Stimulated activated CD4-positive, alpha-beta T cell treated with anti-CD3 and anti-CD28 coated beads, Interleukin-12 subunit alpha, Interleukin-12 subunit beta, amount 100 ng/mL, for 24 hours (primary cell): ENCODE measurements at regions not wholly inside any gene's neighbourhood (a gene's known extent, or its start where the extent isn't known, plus 50 kb on each side); places are given as distances from the start of the nearest gene placed in this dataset.

Source experiments
- DNase-seq, 2 experiments: peaks; one replicate each; pipeline ENCODE4 v3.0.0-alpha.2; 2020; ENCODE audit warnings: low read depth in 2 of 2

DNA sequence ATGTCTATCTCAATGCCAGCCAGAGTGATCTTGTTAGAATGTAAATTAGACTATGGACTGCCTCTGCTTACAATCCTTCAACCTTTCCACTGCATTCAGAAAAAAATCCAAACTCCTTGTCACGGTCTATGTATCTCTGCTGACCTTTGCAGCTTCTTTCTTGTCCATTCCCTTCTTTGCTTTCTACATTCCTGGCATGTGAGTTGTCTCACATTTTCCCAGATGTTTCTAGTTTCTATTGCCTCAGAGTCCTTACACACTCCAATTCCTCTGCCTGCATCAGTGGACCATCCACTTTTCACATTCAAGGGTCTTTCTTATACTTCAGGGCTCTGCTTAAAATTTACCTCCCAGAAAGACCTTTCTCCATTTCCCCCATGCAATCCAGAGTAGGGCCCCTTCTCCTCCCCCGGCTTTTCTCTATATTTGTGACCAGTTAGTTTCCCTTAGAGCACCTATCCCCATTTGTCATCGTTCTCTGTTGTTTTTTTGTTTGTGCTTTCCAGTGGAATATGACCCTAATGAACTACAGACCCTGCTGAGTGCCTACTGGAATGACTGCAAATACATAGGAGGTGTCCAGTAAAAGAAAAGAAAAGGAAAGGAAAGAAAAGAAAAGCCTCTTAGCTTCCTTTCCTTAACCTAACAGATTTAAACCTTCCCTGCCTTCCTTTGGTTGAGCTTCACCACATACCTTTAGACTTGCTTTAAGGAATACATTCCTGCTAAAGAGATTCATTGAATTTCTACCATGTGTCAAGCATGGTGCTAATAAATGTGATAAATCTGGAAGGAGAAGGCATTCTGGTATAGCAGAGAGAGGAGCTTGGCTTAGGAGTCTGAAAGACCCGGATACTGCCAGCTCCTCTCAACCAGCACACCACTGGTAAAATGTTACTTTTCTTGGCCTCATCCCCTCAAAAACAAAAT lies 102.0 kb downstream of the DIRAS3 start:
- DNase-seq = no peak

DNA sequence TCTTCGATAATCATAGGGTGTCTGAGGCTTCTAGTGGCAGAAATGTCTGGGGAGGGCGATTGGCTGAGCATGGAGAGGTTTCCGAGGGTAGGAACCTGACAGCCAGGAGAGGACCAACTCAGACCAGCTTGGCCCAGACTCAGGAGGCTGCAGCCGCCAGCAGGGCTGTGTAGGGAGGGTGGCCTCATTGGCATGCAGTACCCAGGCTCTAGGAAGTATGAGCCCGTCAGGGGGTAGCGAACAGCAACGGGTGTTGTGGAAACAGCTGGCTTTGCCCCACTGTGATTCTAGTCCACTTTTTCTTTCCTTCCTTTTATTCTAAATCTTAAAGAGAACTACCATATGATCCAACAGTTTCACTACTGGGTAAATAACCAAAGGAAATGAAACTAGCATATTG lies 103.3 kb downstream of the DIRAS3 start:
- no peak for DNase-seq

DNA sequence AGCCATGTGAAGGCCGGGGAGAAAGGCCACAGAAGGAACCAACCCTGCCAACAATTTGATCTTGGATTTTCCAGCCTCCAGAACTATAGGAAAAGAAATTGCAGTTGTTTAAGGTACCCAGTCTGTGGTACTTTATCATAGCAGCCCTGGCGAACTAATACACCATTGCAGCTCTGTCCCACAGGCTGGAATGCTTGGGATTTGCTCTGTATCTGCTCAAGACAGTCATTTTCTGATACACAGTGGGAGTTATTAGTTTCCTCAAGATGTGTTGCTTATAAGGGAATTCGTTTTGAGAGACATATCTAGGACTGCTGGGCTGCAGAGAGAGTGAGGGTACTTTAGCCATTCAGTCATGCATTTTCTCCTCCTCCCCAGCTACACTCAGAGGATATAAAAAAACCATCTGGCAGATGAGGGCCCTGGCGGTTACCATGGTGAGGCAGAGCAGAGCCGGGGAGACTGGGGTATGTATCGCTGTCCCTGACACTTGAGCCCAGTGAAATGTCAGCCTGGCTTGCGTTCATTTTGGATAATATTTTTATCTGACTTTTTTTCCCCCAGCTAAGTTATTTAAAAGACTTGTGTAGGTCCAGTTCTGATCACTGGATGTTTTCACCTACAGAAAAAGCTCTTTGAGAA lies 104.6 kb downstream of the DIRAS3 start:
- DNase-seq = no peak

DNA sequence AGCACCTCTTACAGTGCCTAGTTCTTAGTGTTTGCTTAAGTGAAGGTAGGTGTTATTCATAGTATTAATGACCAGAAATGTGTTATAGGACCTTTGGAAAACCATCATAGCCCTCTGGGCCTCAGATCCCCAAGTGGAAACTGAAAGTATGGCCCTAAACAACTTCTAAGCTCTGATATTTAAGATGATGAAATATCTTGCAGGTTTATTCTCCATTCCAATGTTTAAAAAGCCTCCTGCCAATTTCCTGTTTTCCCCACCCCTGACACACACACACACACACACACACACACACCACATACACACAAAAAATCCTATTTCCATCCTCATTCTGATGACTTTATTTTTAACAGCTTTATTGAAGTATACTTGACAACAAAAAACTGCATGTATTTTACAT lies 108.2 kb downstream of the DIRAS3 start:
- no peak for DNase-seq

DNA sequence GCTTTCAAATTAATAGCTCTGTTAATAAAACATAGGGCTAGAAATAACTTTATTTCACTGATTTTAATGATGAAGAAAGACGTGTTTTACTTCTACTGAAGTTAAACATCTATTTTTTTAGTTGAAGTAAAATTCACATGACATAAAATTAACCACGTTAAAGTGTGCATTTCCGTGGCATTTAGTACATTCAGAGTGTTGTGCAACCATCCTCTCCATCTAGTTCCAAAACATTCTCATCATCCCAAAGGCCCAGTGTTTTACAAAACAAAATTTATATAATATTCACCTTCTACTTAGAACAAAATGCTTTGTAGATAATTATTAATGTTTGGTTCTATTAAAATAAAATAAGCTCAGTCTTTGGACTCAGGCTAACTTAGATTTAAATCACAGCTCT lies 108.5 kb upstream of the GNG12 start:
- no peak for DNase-seq

DNA sequence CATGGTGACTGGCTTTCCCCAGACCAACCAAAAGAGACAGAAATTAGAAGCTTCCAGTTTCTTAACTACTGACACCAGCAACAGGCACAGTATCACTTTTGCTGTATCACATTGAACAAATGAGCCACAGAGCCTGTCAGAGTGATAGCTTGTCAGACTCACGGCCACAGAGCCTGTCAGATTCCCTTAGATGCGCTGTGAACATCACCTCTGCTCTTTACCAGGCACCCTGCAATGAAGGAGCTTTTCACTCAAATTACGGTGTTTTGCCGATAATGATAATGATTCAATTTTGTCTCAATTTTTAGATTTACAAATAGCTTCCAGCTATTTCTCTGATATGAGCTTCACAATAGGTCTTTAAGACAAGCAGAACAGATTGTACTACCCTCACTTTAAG lies 107.9 kb upstream of the GNG12 start:
- no peak for DNase-seq

DNA sequence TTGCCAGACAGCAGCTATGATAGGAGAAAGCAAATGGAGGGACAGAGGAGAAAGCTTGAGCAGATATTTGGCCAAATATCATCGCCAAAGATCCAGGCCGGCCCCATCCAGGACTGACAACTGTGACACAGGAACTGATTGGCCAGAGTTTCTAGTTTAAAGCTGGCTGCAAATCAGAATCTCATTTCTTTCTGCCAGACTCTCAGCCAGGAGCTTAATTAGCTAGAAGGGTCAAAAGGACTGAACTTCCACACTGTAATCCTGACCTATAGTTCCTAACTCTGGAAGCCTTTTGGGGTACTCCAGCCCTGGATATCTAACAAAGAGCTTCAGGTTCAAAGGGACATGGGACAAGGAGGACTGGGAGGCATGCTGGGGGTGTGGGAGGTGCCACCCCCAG lies 106.7 kb upstream of the GNG12 start:
- no peak for DNase-seq

DNA sequence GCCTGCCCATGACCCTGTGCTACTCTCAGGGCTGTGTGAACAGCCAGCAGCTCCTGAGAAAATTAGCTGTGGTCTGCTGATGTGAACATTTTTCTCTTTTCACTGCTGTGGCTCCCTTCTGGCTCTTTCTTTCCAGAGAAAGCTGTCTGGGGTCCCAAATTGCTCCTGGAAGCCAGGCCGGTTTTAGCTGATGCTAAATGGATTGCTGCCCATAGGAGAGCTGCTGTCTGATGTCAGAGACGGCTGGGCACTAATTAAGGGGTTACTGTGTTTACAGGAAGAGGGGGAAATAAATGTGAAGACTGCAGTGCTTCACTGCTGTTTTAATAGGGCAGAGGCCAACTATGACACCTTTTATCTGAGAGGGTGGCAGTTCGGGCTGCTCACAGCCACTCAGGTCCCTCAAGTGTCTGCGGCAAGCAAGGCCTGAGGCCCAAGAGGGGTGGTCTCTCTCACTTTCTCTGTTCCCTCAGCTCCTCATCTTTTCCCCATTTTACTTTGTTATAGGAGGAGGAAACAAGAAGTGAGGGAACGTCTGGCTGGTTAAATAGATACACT lies 106.0 kb upstream of the GNG12 start:
- no peak for DNase-seq

DNA sequence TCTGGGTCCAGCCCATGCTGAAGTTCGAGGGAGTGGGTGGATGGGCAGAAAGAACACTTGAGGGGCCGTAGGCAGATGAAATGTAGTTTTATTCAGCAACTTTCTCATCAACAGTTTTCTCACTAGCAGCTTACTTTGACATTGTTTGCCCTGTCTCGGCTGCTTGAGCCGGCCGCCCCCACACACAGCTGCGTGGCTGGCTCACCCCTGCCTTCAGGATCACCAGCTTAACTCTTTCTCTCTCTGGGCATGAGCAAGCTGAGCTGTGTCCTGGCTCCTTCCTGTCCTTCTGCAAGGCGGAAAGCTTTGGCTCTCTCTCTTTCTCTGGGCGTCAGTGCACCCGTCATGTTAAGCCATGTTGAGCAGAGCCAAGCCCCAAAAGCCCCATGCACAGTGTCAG lies 104.4 kb upstream of the GNG12 start:
- DNase-seq = no peak

DNA sequence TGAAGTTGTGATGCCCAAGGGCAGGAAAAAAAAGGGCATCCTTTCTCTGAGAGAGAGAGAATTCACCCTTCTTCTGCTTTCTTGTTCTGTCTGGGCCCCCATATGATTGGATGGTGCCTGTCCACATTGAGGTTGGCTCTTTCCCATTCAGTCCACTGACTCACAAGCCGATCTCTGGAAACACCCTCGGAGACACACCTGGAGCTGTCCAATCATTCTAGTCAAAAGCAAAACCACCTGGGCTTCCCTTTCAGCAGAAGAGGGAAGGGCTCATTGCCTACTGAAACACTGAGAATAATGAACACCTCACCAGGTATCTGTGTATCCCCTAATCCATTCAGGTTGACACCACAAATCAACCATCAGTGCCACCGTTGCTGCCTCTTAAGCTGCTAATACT lies 103.7 kb upstream of the GNG12 start:
- DNase-seq = no peak

DNA sequence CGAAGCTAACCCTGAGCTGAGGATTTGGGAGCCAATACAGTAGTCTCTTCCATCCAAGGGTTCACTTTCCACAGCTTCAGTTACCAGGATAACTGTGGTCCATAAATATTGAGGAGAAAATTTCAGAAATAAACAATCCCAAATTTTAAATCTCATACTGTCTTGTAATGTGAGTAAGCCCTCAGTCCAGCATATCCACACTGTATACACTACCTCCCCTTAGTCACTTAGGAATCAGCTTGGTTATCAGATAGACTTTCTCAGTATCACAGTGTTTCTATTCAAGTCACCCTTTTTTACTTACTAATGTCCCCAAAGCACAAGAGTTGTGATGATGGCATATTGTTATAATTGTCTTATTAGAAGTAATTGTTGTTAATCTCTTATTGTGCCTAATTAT lies 102.3 kb upstream of the GNG12 start:
- DNase-seq = no peak

DNA sequence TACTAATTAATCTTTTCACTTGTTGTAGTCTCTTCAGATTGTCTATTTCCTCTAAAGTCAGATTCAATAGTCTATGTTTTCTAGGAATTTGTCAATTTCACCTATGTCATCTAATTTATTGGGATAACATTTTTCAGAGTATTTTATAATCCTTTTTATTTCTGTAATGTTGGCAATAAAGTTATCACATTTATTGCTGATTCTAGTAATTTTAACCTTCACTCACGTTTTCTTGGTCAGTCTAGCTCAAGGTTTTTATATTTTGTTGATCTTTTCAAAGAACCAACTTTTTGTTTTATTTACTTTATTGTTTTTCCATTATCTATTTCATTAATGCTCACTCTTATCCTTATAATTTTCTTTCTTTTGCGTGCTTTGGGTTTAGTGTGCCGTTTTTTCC lies 97.9 kb upstream of the GNG12 start:
- no peak for DNase-seq

DNA sequence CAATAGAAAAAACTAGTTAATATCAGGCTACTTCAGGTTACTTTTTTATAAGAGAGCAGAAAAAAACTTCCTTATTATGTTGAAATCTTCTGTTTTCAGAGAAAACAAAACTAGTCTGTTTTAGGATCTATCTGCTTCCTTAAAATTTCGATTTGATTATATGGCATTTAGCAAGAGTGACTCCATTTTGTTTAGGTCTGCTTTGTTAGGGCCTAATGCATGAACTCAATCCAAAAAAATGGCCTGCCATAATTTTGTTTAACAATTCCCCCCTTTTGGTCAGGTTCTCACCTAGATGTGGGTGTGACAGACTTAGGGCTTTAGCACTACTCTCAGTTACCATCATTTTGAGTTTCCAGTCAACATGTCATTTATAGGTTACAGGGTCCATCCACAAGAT lies 89.8 kb upstream of the GNG12 start:
- DNase-seq = no peak

DNA sequence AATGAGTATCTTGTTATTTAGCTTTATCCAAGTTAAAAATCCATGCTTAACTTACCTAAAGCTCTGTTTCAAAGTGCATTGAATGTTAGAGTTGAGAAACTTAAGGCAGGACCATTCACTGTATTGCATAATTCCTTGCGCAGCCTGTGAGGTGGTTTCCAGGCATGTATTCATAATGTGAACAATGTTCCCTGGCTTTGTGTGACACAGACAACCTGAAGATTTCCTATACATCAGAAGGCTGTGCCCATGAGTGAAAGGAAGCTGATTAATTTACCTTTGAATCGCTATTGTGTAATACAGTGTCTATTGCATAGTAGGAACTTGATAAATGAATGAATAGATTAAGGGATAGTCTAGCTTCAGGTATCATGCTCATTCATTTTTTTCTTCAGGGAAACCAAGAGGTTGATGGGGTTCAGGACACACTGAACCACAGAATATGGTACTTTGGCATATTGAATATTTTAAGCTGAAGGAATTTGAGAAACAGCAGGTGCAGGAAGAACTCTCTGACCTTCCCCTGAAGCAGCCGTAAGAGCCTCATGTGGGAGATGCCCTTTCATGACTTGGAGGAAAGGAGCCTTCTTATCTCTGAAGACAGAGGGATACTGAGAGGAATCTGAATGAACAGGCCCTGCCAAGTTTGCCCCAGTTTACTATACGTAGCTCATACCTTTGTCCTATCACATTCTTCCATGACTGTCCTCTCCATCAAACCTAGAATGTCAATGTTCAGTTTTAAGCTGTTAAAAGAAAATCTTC lies 88.6 kb upstream of the GNG12 start:
- no peak for DNase-seq

DNA sequence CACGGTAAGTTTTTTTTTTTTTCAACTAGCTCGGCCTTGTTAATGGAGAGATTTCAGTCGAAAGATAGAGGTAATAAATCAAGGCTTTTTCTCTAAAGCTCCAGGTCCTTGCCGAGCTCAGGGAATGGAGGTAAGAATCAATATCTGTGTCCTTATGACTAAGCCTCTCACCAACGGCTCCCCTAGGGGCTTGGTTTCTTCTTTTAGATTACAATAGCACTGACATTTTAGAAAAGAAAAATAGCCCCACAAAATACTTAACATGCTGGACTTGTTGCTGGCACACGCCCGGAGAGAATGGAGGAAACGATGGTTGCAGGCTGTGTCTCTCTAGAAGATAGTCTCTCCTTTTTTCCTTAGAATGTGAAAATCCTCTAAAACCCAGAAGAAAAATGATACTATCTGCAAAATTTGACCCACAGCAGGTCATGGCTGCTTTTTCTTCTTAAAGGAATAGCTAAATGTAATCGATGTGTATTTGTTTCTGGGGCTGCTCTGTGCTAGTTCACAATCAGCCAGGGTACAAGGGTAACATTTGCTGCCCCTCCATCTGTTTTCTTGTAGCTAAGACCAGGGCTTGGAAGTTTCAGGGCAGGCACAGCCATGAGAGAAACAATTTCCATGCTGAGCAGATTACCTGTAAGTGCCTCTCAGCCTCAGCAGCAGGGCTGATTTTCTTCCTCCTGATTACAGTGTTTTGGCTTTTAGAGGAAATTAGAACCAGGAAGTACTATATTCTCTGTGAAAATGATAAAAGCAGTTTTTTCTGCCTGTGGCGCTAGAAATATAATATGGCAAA lies 86.2 kb upstream of the GNG12 start:
- DNase-seq = no peak

DNA sequence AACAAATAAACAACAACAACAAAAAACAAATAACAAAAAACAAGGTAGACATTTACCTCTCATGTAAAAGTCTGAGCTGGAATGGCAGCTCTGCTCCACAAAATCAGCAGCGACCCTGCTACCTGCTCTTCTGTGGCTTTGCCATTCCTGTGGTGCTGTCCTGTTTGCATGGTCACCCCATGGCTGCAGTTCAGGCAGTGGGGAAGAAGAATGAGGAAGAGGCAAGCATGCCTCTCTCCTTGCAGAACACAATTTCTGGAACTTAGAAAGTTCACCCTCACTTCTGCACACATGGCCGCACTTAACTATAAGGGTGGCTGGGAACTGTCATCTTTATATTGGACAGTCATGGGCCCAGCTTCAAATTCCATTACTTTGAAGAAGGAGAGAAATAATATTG lies 84.8 kb upstream of the GNG12 start:
- no peak for DNase-seq

DNA sequence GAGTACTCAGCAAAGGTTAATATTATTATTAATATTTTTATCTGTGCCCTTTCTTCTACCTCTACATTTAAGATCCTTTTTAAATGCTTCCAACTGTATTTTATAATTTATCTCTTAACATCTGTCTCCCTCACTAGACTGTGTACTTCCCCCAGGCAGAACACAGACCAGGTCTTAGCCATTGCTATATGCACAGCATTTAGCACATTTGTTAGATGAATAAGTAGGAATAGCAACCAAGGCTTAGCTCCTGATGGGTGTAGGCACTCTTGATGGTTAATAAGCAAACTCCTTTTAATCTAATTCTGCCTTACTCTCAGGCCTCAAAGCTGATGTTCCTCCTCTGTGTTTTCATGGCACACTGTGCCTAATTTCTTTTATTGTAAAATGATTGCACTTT lies 83.7 kb upstream of the GNG12 start:
- DNase-seq = no peak

DNA sequence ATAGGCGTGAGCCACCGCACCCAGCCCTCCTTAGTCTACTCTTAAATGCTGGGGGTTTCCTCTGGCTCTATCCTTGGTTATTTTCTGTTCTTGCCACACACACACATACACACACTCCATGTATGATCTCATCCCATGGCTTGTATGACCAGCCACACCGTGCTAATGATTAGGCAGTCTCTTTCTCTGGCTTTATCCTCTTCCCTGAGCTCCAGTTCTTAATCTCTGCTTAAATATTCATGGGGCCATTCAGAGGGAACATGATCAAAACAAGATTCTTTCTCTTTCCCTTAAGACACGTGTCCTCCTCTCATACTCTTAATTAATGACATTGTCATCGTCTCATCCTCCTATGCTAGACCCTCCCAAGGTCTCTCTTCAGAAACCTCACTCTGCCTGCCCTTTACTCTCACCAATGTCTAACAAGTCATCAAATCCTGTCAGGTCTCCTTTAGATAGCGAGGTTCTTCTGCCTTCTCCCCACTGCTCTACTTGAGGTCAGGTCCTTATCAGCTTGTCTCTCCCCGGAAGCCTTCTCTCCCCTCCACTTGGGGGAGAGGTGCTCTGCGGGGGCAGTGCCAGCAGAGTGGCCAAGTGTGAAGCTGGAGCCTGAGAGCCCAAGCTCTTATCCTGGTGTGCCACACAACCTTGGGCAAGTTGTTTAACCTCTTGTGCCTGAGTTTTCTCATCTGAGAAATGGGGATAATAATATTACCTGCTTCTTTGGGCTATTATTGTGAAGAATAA lies 83.0 kb upstream of the GNG12 start:
- no peak for DNase-seq

DNA sequence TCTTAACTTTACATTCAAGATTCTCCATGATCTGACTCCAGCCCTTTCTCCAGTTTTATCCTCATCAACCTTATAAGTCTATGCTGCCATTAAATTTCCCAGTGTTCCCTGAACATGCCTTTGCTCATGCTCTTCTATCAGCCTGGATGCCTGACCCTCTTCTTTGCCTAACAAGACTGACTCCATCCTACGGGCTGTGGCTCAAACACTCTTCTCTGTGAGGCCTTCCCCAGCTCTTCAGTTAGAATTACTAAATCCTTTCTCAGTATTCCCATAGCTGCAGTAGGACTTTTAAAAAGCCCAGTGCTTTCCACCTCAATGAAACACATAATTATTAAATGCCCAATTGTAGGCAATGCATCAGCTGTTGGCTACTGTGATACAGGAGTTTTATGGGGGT lies 76.5 kb upstream of the GNG12 start:
- no peak for DNase-seq

DNA sequence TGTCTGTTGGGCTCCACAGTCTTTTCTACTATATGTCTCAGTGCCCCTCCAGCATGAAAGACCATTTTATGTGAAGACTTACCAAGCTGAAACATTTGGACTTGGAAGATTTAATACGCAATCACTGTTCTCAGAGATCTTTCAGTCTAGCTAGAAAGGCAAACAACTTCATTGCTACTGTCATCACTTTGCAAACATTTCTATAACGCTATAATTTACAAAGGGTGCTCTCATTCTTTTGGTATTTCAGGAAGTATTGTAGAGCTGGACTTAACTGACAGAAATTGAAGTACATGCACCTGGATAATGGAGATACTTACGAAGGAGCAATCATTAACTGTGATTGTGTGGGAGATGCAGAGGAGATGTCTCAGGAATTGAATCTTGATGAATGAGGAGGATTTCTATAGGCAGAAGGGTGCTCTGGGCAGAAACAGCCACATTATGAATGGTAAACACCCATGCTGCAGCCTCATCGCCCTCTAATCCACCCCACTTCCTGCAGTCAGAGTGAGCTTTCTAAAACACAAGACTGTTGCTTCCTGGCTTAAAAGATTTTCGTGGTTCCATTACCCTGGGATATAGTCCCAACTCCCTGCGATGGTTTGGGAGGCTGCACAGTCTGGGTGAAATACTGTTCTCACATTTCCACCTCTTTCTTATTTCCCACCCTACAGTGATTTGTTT lies 75.1 kb upstream of the GNG12 start:
- no peak for DNase-seq
